Fibroblast of the aortic adventitia (primary cell): ENCODE measurements at regions not wholly inside any gene's neighbourhood (a gene's known extent, or its start where the extent isn't known, plus 50 kb on each side); places are given as distances from the start of the nearest gene placed in this dataset.
"Not testable (repeated sequence)": the region's sequence is repeated elsewhere in the genome, so short reads cannot be mapped to it uniquely, and the experiment has no call there.

Experiments used
- DNase-seq: peaks from one replicate; pipeline ENCODE4 v3.0.0-alpha.2; 2010; ENCODE audit warnings: low read depth
- H3K4me3 ChIP-seq: 2 replicates; pipeline ENCODE4 v1.5.1; 2011; ENCODE audit warnings: low read depth, mild to moderate bottlenecking, control low read depth, low read length, moderate library complexity
- CTCF ChIP-seq: IDR thresholded peaks from 2 replicates; pipeline ENCODE4 v1.5.1; 2011; ENCODE audit warnings: mild to moderate bottlenecking, low read length, control low read depth, inconsistent platforms; ENCODE audit not compliant: insufficient read depth

GRCh38 chr2:55771612-55772011, 78.0 kb upstream of the PNPT1 start:
- peak; percentile 79 for DNase-seq
- no peak overlapping the region for H3K4me3 ChIP-seq
- peak; percentile 72 for TF ChIP-seq CTCF

- no peak for DNase-seq
- no peak for TF ChIP-seq CTCF
- H3K4me3 ChIP-seq = no peak overlapping the region
Measured at GRCh38 chr2:55768991-55769390, 75.3 kb upstream of the PNPT1 start.

- DNase-seq = no peak
- no peak for TF ChIP-seq CTCF
Measured at GRCh38 chr2:55766947-55767346, 73.3 kb upstream of the PNPT1 start.

GRCh38 chr2:55765708-55766107, 72.1 kb upstream of the PNPT1 start:
- not testable (repeated sequence) for DNase-seq, H3K4me3 ChIP-seq

More at GRCh38 chr2:55766947-55767346, 73.3 kb upstream of the PNPT1 start:
- no peak overlapping the region for H3K4me3 ChIP-seq

GRCh38 chr2:55763721-55764120, 70.1 kb upstream of the PNPT1 start:
- TF ChIP-seq CTCF = no peak
- no peak for DNase-seq
- no peak overlapping the region for H3K4me3 ChIP-seq

- no peak for TF ChIP-seq CTCF
- peak; percentile 62 for DNase-seq
- H3K4me3 ChIP-seq = no peak overlapping the region
Measured at GRCh38 chr2:55761526-55761925, 67.9 kb upstream of the PNPT1 start.

- no peak overlapping the region for H3K4me3 ChIP-seq
- no peak for TF ChIP-seq CTCF
- peak; percentile 69 for DNase-seq
Measured at GRCh38 chr2:55761024-55761423, 67.4 kb upstream of the PNPT1 start.
